ENCODE measurements at regions not wholly inside any gene's neighbourhood (a gene's known extent, or its start where the extent isn't known, plus 50 kb on each side); places are given as distances from the start of the nearest gene placed in this dataset.
A peak's percentile ranks its signal among the peaks of the same experiment; 100 is the strongest.

- Histone ChIP-seq H3K79me2 (ENCODE audit: insufficient read depth) (no peaks in the 10 kb centered on the region), H3K36me3 (replicated peaks in 1 of 2; ENCODE audit: control insufficient read depth in 1 of 2, insufficient read depth in 2 of 2, low read length in 1 of 2) (no peaks in the 10 kb centered on the region), H3K27me3 (ENCODE audit: insufficient read depth) (no peaks in the 10 kb centered on the region), H4K20me1 (ENCODE audit: insufficient read depth) (no peaks in the 10 kb centered on the region), H3K4me2 (no peak overlapping the region), H3K9me3 (no peaks in the 10 kb centered on the region), H3K4me3 (ENCODE audit: low read depth in 2 of 2, low read length in 1 of 2) (no peak overlapping the region), H3K9me2 (no peaks in the 10 kb centered on the region), H3K9ac (no peak overlapping the region), H3K4me1 (ENCODE audit: control insufficient read depth in 1 of 2, insufficient read depth in 2 of 2, low read depth in 1 of 2, low read length in 1 of 2) (peaks cover 0 to 5% of the 10 kb centered on the region in 2 experiments; a peak in 1 of 4 replicates), H3K27ac (ENCODE audit: low read depth in 2 of 2, low read length in 1 of 2) (no peak overlapping the region), H3F3A (replicated peaks; ENCODE audit: insufficient read depth) (no peaks in the 10 kb centered on the region), H2AFZ (ENCODE audit: low read depth) (no peak overlapping the region)
- peak; percentile 3 for DNase-seq
- 66% methylated on average over 8 of the region's 14 CpGs for WGBS (ENCODE audit: low lambda C conversion rate)
- CTCF ChIA-PET: no interaction called here
- TF ChIP-seq GATA2 (CRISPR knock-in tag; IDR thresholded peaks at IDR 0.05) (no peak), GABPA (IDR thresholded peaks at IDR 0.05; ENCODE audit: low read depth) (no peak), RFX5 (IDR thresholded peaks at IDR 0.05; ENCODE audit: low read length) (no peak), TAF1 (IDR thresholded peaks at IDR 0.05; ENCODE audit: borderline replicate concordance, low read depth, low read length) (no peak), TEAD4 (IDR thresholded peaks at IDR 0.05; ENCODE audit: borderline replicate concordance, insufficient read depth) (no peak), FOSL2 (IDR thresholded peaks at IDR 0.05; ENCODE audit: borderline replicate concordance, low read depth) (no peak), POLR2AphosphoS5 (IDR thresholded peaks at IDR 0.05; ENCODE audit: low read depth, low read length) (no peak), EP300 (IDR thresholded peaks at IDR 0.05; ENCODE audit: borderline replicate concordance in 1 of 2, low read depth in 1 of 2, low read length in 1 of 2) (no peak), NRF1 (IDR thresholded peaks at IDR 0.05; ENCODE audit: low read depth, low read length) (no peak), CTCF (IDR thresholded peaks at IDR 0.05) (no peak), NFIC (IDR thresholded peaks at IDR 0.05; ENCODE audit: borderline replicate concordance) (no peak), ELF1 (IDR thresholded peaks at IDR 0.05) (no peak)
- POLR2A ChIA-PET: no interaction called here
Measured at GRCh38 chr22:44423556-44424358, 74.3 kb downstream of the RTL6 start.

- 76% methylated on average over 12 of the region's 12 CpGs for WGBS (ENCODE audit: low lambda C conversion rate)
- POLR2A ChIA-PET: no interaction called here
Measured at GRCh38 chr22:44422746-44423380, 75.2 kb downstream of the RTL6 start.

More at GRCh38 chr22:44422746-44423380, 75.2 kb downstream of the RTL6 start:
- no peak overlapping the region for H3K9ac ChIP-seq
- H4K20me1 ChIP-seq (ENCODE audit: insufficient read depth): no peaks in the 10 kb centered on the region
- no peaks in the 10 kb centered on the region; the same call in 1 of the 2 replicates for H3K27me3 ChIP-seq (ENCODE audit: insufficient read depth)
- TF ChIP-seq RCOR1 (IDR thresholded peaks at IDR 0.05; ENCODE audit: low read length): no peak
- no peak for TF ChIP-seq RXRA (IDR thresholded peaks at IDR 0.05; ENCODE audit: borderline replicate concordance, low read depth)
- peak; percentile 11 for DNase-seq
- no peak overlapping the region for H3K4me3 ChIP-seq (ENCODE audit: low read depth in 2 of 2, low read length in 1 of 2)
- H3K4me1 ChIP-seq (ENCODE audit: control insufficient read depth in 1 of 2, insufficient read depth in 2 of 2, low read depth in 1 of 2, low read length in 1 of 2): peaks cover 0 to 5% of the 10 kb centered on the region in 2 experiments; a peak in 1 of 4 replicates
- H3K4me2 ChIP-seq: no peak overlapping the region
- no peaks in the 10 kb centered on the region for H3K36me3 ChIP-seq (replicated peaks in 1 of 2; ENCODE audit: control insufficient read depth in 1 of 2, insufficient read depth in 2 of 2, low read length in 1 of 2)
- no peak overlapping the region for H3K27ac ChIP-seq (ENCODE audit: low read depth in 2 of 2, low read length in 1 of 2)
- H2AFZ ChIP-seq (ENCODE audit: low read depth): no peak overlapping the region
- CTCF ChIA-PET: no interaction called here
- no peaks in the 10 kb centered on the region for H3K79me2 ChIP-seq (ENCODE audit: insufficient read depth)
- no peaks in the 10 kb centered on the region for H3F3A ChIP-seq (replicated peaks; ENCODE audit: insufficient read depth)
- H3K9me3 ChIP-seq: no peaks in the 10 kb centered on the region
- H3K9me2 ChIP-seq: no peaks in the 10 kb centered on the region

Measured in SK-N-SH (cell line).